Right atrium auricular region (tissue), 2 donors: ENCODE measurements at regions not wholly inside any gene's neighbourhood (a gene's known extent, or its start where the extent isn't known, plus 50 kb on each side); places are given as distances from the start of the nearest gene placed in this dataset.

ENCODE experiments used
- DNase-seq: peaks from one replicate; pipeline ENCODE4 v3.0.0-alpha.2; 2019; ENCODE audit warnings: low spot score
- H3K27ac ChIP-seq, 2 donors: fragments of 200-600 bp; sonication (generic); 1 replicate in 1 of 2; 2 replicates in 1 of 2; pipeline ENCODE4 v1.5.1; 2016 to 2019
- H3K27me3 ChIP-seq, 2 donors: fragments of 200-600 bp; sonication (generic); one replicate each; pipeline versions ENCODE4 v1.5.1 to v1.6.0; 2017 to 2019
- H3K36me3 ChIP-seq: fragments of 200-600 bp; sonication (generic); one replicate; pipeline ENCODE4 v1.5.1; 2016
- H3K4me1 ChIP-seq, 2 donors: fragments of 200-600 bp; sonication (generic); one replicate each; pipeline versions ENCODE4 v1.5.1 to v1.6.0; 2017 to 2019
- H3K4me3 ChIP-seq, 2 donors: fragments of 200-600 bp; sonication (generic); 1 replicate in 1 of 2; 2 replicates in 1 of 2; pipeline ENCODE4 v1.5.1; 2017 to 2019; ENCODE audit warnings: mild to moderate bottlenecking in 1 of 2, moderate library complexity in 1 of 2
- H3K9me3 ChIP-seq, 2 donors: fragments of 200-600 bp; sonication (generic); one replicate each; pipeline ENCODE4 v1.5.1; 2019
- TF ChIP-seq, protein P1 (sequence below), 2 donors: fragments of 200-600 bp; sonication (generic); IDR thresholded peaks; one replicate each; pipeline ENCODE4 v1.5.1; 2019; ENCODE audit warnings: antibody characterized with exemption in 2 of 2

DNA sequence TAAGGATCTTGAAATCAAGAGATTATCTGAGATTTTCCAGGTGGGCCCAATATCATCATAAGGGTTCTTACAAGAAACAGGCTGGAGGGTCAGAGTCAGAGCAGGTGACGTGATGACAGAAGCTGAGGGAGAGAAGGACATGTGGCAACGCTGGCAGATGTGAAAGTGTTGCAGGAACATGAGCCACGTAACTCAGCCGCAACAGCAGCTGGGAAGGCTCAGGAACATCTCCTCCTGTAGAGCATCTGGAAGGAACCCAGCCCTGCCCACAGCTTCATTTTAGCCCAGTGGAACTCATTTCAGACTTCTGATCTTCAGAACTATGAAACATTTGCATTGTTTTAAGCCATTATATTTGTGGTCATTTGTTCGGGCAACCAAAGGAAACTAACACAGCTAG is 156.3 kb upstream of the VEGFC start:
- H3K27ac ChIP-seq = no peak overlapping the region
- H3K27me3 ChIP-seq = no peaks in the 10 kb centered on the region
- no peak overlapping the region for H3K4me3 ChIP-seq
- TF ChIP-seq, protein P1, sequence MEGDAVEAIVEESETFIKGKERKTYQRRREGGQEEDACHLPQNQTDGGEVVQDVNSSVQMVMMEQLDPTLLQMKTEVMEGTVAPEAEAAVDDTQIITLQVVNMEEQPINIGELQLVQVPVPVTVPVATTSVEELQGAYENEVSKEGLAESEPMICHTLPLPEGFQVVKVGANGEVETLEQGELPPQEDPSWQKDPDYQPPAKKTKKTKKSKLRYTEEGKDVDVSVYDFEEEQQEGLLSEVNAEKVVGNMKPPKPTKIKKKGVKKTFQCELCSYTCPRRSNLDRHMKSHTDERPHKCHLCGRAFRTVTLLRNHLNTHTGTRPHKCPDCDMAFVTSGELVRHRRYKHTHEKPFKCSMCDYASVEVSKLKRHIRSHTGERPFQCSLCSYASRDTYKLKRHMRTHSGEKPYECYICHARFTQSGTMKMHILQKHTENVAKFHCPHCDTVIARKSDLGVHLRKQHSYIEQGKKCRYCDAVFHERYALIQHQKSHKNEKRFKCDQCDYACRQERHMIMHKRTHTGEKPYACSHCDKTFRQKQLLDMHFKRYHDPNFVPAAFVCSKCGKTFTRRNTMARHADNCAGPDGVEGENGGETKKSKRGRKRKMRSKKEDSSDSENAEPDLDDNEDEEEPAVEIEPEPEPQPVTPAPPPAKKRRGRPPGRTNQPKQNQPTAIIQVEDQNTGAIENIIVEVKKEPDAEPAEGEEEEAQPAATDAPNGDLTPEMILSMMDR (IDR thresholded peaks at IDR 0.05) = no peak
- no peaks in the 10 kb centered on the region for H3K9me3 ChIP-seq
- DNase-seq = no peak
- no peaks in the 10 kb centered on the region for H3K4me1 ChIP-seq
- H3K36me3 ChIP-seq = no peaks in the 10 kb centered on the region

DNA sequence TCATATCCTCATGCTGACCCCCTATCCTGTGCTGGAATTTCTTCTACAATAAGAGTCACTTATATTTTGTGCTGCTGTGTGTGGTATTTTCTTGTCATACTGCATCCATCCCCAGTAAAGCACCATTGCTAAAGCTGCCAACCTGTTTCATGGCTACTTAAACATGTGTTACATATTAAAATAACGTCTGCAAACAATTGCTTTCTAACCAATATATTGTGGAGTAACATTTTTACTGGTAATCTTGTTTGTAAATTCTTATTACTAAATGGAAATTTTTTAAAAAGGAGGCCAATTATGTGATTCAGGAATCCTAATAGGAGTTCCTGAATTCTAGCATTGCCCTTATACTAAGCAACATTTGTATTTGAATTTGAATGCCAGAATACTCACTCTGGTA is 160.3 kb upstream of the VEGFC start:
- H3K9me3 ChIP-seq = peaks cover 0 to 6% of the 10 kb centered on the region in 2 donors
- H3K27me3 ChIP-seq = no peaks in the 10 kb centered on the region
- TF ChIP-seq, protein P1 (IDR thresholded peaks at IDR 0.05) = no peak
- no peaks in the 10 kb centered on the region for H3K36me3 ChIP-seq
- H3K27ac ChIP-seq = no peak overlapping the region
- no peak for DNase-seq
- no peaks in the 10 kb centered on the region for H3K4me1 ChIP-seq
- no peak overlapping the region for H3K4me3 ChIP-seq

DNA sequence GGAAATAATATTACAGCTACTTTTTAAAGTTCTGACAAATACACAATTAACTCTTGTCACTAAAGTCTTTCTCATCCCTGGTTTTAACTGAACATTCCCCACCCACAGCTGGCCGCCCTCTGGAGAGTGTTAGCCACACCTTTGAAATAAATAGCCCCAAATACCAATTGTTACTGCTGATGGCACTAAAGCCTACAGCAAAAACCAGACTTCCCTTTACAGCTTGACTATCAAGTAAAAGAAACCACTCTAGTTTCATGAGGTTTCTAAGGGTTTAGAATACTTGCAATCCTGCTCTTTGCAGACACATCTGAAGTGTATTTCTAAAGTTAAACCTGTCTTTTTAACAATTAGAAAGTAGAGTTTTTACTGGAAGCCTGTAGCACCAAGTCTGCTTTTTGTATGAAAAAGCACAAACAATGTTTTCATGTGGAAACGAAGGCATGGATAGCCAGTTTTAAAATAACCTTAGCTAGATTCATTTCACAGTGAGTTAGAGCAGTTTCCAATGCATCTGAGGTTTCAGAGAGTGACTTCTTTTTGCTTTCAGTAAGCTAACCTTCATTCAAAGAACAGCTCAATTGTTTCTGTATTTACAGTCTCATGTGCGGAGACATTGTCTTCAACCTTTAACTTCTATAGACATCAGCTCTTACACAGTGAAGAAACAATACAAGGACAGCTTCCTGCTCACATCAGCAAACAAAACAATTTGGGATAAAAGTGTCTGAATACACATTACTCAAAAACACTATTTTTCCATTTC is 164.8 kb upstream of the VEGFC start:
- TF ChIP-seq, protein P1 (IDR thresholded peaks at IDR 0.05) = no peak
- no peak for DNase-seq
- H3K27me3 ChIP-seq = no peaks in the 10 kb centered on the region
- no peak overlapping the region for H3K4me3 ChIP-seq
- no peaks in the 10 kb centered on the region for H3K4me1 ChIP-seq
- no peak overlapping the region for H3K27ac ChIP-seq
- H3K9me3 ChIP-seq = peaks cover 0 to 6% of the 10 kb centered on the region in 2 donors
- H3K36me3 ChIP-seq = no peaks in the 10 kb centered on the region

DNA sequence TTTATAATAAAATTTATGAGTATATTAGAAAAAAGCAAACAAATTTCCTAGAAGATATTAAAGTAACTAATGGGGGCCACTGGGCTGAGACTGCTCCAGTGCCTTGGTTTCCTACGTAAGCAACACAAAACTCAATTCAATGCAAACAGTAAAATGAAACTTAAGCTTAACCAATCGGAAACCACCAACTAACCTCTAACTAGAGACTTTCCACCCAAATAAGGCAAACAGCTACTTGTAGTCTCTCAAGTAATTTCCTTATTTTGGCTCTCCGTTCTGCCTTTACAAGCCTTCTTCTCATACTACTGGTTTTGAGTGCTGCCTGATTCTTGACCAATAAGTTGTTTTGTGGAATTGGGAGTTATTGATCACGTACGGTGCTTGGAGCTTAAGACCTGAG is 167.3 kb upstream of the VEGFC start:
- Histone ChIP-seq H3K4me3 (no peak overlapping the region), H3K4me1 (no peaks in the 10 kb centered on the region)

DNA sequence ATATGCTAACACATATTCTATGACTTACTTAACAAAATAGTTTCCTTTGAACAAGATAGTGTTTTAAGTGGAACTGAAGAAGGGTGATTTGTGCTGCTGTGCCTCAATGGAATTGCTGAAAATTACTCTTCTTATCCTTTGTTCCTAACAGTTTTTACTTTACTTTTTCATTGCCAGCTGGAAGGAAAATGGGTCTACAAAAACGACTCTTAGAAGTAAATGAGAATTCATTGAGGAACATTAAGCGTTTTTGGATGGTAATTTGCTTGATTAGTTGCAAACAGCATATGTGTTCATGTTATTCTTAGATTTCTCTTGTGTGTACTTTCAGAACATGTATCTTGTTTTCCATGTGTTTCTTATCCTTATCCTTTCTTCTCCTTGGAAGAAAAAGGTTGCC is 170.4 kb upstream of the VEGFC start:
- no peak for DNase-seq
- H3K4me3 ChIP-seq = no peak overlapping the region
- H3K4me1 ChIP-seq = no peaks in the 10 kb centered on the region
- no peaks in the 10 kb centered on the region for H3K36me3 ChIP-seq
- H3K27ac ChIP-seq = no peak overlapping the region
- H3K9me3 ChIP-seq = no peaks in the 10 kb centered on the region
- no peaks in the 10 kb centered on the region for H3K27me3 ChIP-seq
- TF ChIP-seq, protein P1 (IDR thresholded peaks at IDR 0.05) = no peak

More for the DNA sequence above, 167.3 kb upstream of the VEGFC start:
- TF ChIP-seq, protein P1 (IDR thresholded peaks at IDR 0.05) = no peak
- Histone ChIP-seq H3K36me3 (no peaks in the 10 kb centered on the region), H3K27me3 (no peaks in the 10 kb centered on the region), H3K27ac (no peak overlapping the region), H3K9me3 (peaks cover 0 to 6% of the 10 kb centered on the region in 2 donors)
- no peak for DNase-seq
